Endothelial cell (in vitro differentiated cells): ENCODE measurements at regions not wholly inside any gene's neighbourhood (a gene's known extent, or its start where the extent isn't known, plus 50 kb on each side); places are given as distances from the start of the nearest gene placed in this dataset.

Experiments used
- DNase-seq: peaks from one replicate; pipeline ENCODE4 v3.0.0; 2021; ENCODE audit warnings: low spot score
- H3K27ac Mint-ChIP-seq: one replicate; pipeline ENCODE4 v1.8.0; 2021; ENCODE audit warnings: mixed read lengths, inconsistent platforms; ENCODE audit not compliant: unreplicated experiment
- H3K27me3 Mint-ChIP-seq: one replicate; pipeline ENCODE4 v1.8.0; 2021; ENCODE audit warnings: mild to moderate bottlenecking, moderate library complexity, mixed read lengths, inconsistent platforms; ENCODE audit not compliant: unreplicated experiment
- H3K36me3 Mint-ChIP-seq: one replicate; pipeline ENCODE4 v1.8.0; 2021; ENCODE audit warnings: mild to moderate bottlenecking, low read depth, mixed read lengths, inconsistent platforms; ENCODE audit not compliant: unreplicated experiment
- H3K4me1 Mint-ChIP-seq: one replicate; pipeline ENCODE4 v1.8.0; 2021; ENCODE audit warnings: mild to moderate bottlenecking, mixed read lengths, inconsistent platforms; ENCODE audit not compliant: unreplicated experiment
- H3K4me3 Mint-ChIP-seq: one replicate; pipeline ENCODE4 v1.8.0; 2021; ENCODE audit warnings: mild to moderate bottlenecking, mixed read lengths, inconsistent platforms; ENCODE audit not compliant: unreplicated experiment
- H3K9me3 Mint-ChIP-seq: one replicate; pipeline ENCODE4 v1.8.0; 2021; ENCODE audit warnings: mixed read lengths, inconsistent platforms; ENCODE audit not compliant: unreplicated experiment
- CTCF ChIP-seq: fragments of 200-600 bp; sonication (generic); IDR thresholded peaks from one replicate; pipeline ENCODE4 v1.5.0; 2021; ENCODE audit warnings: antibody characterized with exemption; ENCODE audit not compliant: unreplicated experiment

GRCh38 chr2:52526735-52527134 lies 1240.9 kb upstream of the CHAC2 start:
- Mint-ChIP-seq H3K9me3 (no peaks in the 10 kb centered on the region), H3K4me1 (no peaks in the 10 kb centered on the region), H3K27ac (no peak overlapping the region), H3K27me3 (peaks cover 1% of the 10 kb centered on the region), H3K4me3 (no peak overlapping the region), H3K36me3 (no peaks in the 10 kb centered on the region)
- no peak for TF ChIP-seq CTCF
- no peak for DNase-seq

GRCh38 chr2:52520644-52521043 lies 1247.0 kb upstream of the CHAC2 start:
- no peak for TF ChIP-seq CTCF

GRCh38 chr2:52518678-52519077 lies 1248.9 kb upstream of the CHAC2 start:
- no peak for TF ChIP-seq CTCF
- no peak for DNase-seq
- peaks cover 3% of the 10 kb centered on the region for H3K4me1 Mint-ChIP-seq
- H3K27me3 Mint-ChIP-seq = peaks cover 1% of the 10 kb centered on the region
- no peaks in the 10 kb centered on the region for H3K9me3 Mint-ChIP-seq
- H3K27ac Mint-ChIP-seq = no peak overlapping the region
- no peaks in the 10 kb centered on the region for H3K36me3 Mint-ChIP-seq
- H3K4me3 Mint-ChIP-seq = no peak overlapping the region

More at GRCh38 chr2:52520644-52521043, 1247.0 kb upstream of the CHAC2 start:
- Mint-ChIP-seq H3K4me1 (peaks cover 3% of the 10 kb centered on the region), H3K27me3 (peaks cover 1% of the 10 kb centered on the region), H3K27ac (no peak overlapping the region), H3K9me3 (no peaks in the 10 kb centered on the region), H3K36me3 (no peaks in the 10 kb centered on the region), H3K4me3 (no peak overlapping the region)
- no peak for DNase-seq

GRCh38 chr2:52512760-52513159 lies 1254.8 kb upstream of the CHAC2 start:
- H3K9me3 Mint-ChIP-seq = no peaks in the 10 kb centered on the region
- DNase-seq = no peak
- no peaks in the 10 kb centered on the region for H3K36me3 Mint-ChIP-seq
- no peak overlapping the region for H3K4me3 Mint-ChIP-seq
- no peaks in the 10 kb centered on the region for H3K4me1 Mint-ChIP-seq
- no peaks in the 10 kb centered on the region for H3K27me3 Mint-ChIP-seq
- H3K27ac Mint-ChIP-seq = no peak overlapping the region
- TF ChIP-seq CTCF = no peak

GRCh38 chr2:52510432-52510831 lies 1257.2 kb upstream of the CHAC2 start:
- H3K27me3 Mint-ChIP-seq = no peaks in the 10 kb centered on the region
- no peak for DNase-seq
- H3K4me1 Mint-ChIP-seq = no peaks in the 10 kb centered on the region
- no peak for TF ChIP-seq CTCF
- H3K36me3 Mint-ChIP-seq = no peaks in the 10 kb centered on the region
- no peak overlapping the region for H3K27ac Mint-ChIP-seq
- H3K9me3 Mint-ChIP-seq = no peaks in the 10 kb centered on the region
- no peak overlapping the region for H3K4me3 Mint-ChIP-seq
